NB4 (cell line): ENCODE measurements at regions not wholly inside any gene's neighbourhood (a gene's known extent, or its start where the extent isn't known, plus 50 kb on each side); places are given as distances from the start of the nearest gene placed in this dataset.

Experiments used
- CTCF ChIP-seq: IDR thresholded peaks from one replicate; pipeline ENCODE4 v1.5.1; 2012; ENCODE audit warnings: low read depth, low read length
- MAX ChIP-seq: IDR thresholded peaks from 2 replicates; pipeline ENCODE4 v1.6.1; 2011; ENCODE audit warnings: low read depth, low read length
- MYC ChIP-seq: IDR thresholded peaks from 2 replicates; pipeline ENCODE4 v1.6.1; 2011; ENCODE audit warnings: low read depth, low read length
- POLR2A ChIP-seq: IDR thresholded peaks from 2 replicates; pipeline ENCODE4 v1.6.1; 2011; ENCODE audit warnings: mild to moderate bottlenecking; ENCODE audit not compliant: insufficient read length; ENCODE audit errors: extremely low read depth

GRCh38 chr2:2586068-2586776, 255.1 kb upstream of the MYT1L start:
- TF ChIP-seq CTCF, result no peak
- no peak for TF ChIP-seq POLR2A
- TF ChIP-seq MAX, result no peak
- TF ChIP-seq MYC, result no peak
